22Rv1 (cell line): ENCODE measurements at regions not wholly inside any gene's neighbourhood (a gene's known extent, or its start where the extent isn't known, plus 50 kb on each side); places are given as distances from the start of the nearest gene placed in this dataset.

Source experiments
- CTCF ChIP-seq: fragments of 450-650 bp; IDR thresholded peaks from 2 replicates; pipeline ENCODE4 v1.5.1; 2017; ENCODE audit warnings: mild to moderate bottlenecking
- ZFX ChIP-seq: fragments of 450-650 bp; IDR thresholded peaks from 2 replicates; pipeline ENCODE4 v1.6.1; 2017; ENCODE audit warnings: antibody characterized with exemption, borderline replicate concordance

GRCh38 chr2:222054813-222055212, 244.0 kb downstream of the PAX3 start:
- TF ChIP-seq CTCF (no peak), ZFX (no peak)
